Coronary artery (tissue), 2 donors: ENCODE measurements at regions not wholly inside any gene's neighbourhood (a gene's known extent, or its start where the extent isn't known, plus 50 kb on each side); places are given as distances from the start of the nearest gene placed in this dataset.
"Not testable (repeated sequence)": the region's sequence is repeated elsewhere in the genome, so short reads cannot be mapped to it uniquely, and the experiment has no call there.

Experiments used
- DNase-seq: peaks from one replicate; pipeline ENCODE4 v3.0.0-alpha.2; 2017; ENCODE audit warnings: low spot score
- H3K27ac ChIP-seq, 2 donors: fragments of 200-600 bp; sonication (generic); one replicate each; pipeline ENCODE4 v1.5.1; 2016 to 2019
- H3K4me3 ChIP-seq: fragments of 200-600 bp; sonication (generic); 2 replicates; pipeline ENCODE4 v1.5.1; 2016; ENCODE audit warnings: mild to moderate bottlenecking, moderate library complexity
- CTCF ChIP-seq: fragments of 200-600 bp; sonication (generic); IDR thresholded peaks from one replicate; pipeline ENCODE4 v1.5.1; 2019; ENCODE audit warnings: antibody characterized with exemption

GRCh38 chr11:87455180-87455579 lies 417.4 kb downstream of the TMEM135 start:
- H3K4me3 ChIP-seq, result no peak overlapping the region
- H3K27ac ChIP-seq, result no peak overlapping the region
- no peak for DNase-seq
- no peak for TF ChIP-seq CTCF

- Histone ChIP-seq H3K4me3 (no peak overlapping the region), H3K27ac (no peak overlapping the region)
- TF ChIP-seq CTCF, result no peak
- no peak for DNase-seq
Observed at GRCh38 chr11:87454241-87454640, 416.5 kb downstream of the TMEM135 start.

- TF ChIP-seq CTCF, result no peak
- H3K4me3 ChIP-seq, result no peak overlapping the region
Observed at GRCh38 chr11:87453531-87454089, 415.9 kb downstream of the TMEM135 start.

GRCh38 chr11:87452025-87452424 lies 414.3 kb downstream of the TMEM135 start:
- not testable (repeated sequence) for H3K4me3 ChIP-seq, H3K27ac ChIP-seq, DNase-seq

More at GRCh38 chr11:87453531-87454089, 415.9 kb downstream of the TMEM135 start:
- H3K27ac ChIP-seq, result no peak overlapping the region
- no peak for DNase-seq

- no peak overlapping the region for H3K4me3 ChIP-seq
- no peak overlapping the region for H3K27ac ChIP-seq
- no peak for DNase-seq
- no peak for TF ChIP-seq CTCF
Observed at GRCh38 chr11:87451395-87451794, 413.7 kb downstream of the TMEM135 start.

- H3K4me3 ChIP-seq, result no peak overlapping the region
- no peak for DNase-seq
- no peak for TF ChIP-seq CTCF
- no peak overlapping the region for H3K27ac ChIP-seq
Observed at GRCh38 chr11:87447606-87448005, 409.9 kb downstream of the TMEM135 start.

GRCh38 chr11:87444993-87445392 lies 407.3 kb downstream of the TMEM135 start:
- Histone ChIP-seq H3K27ac (no peak overlapping the region), H3K4me3 (no peak overlapping the region)
- no peak for DNase-seq
- TF ChIP-seq CTCF, result no peak

GRCh38 chr11:87443707-87444106 lies 406.0 kb downstream of the TMEM135 start:
- no peak for TF ChIP-seq CTCF
- DNase-seq, result no peak

More at GRCh38 chr11:87443707-87444106, 406.0 kb downstream of the TMEM135 start:
- H3K4me3 ChIP-seq, result no peak overlapping the region
- H3K27ac ChIP-seq, result no peak overlapping the region
